IMR-90 (cell line): ENCODE measurements at regions not wholly inside any gene's neighbourhood (a gene's known extent, or its start where the extent isn't known, plus 50 kb on each side); places are given as distances from the start of the nearest gene placed in this dataset.

ENCODE experiments used
- BHLHE40 ChIP-seq: fragments of 150-350 bp; IDR thresholded peaks from 2 replicates; pipeline ENCODE4 v1.6.1; 2016; ENCODE audit warnings: mild to moderate bottlenecking, low read depth, low read length
- CEBPB ChIP-seq: IDR thresholded peaks from 2 replicates; pipeline ENCODE4 v1.6.1; 2012; ENCODE audit warnings: low read depth, low read length, improper control_type of control experiment
- CHD1 ChIP-seq: IDR thresholded peaks from 2 replicates; pipeline ENCODE4 v1.6.1; 2012; ENCODE audit warnings: low read depth, low read length, improper control_type of control experiment
- ELK1 ChIP-seq: fragments of 150-350 bp; IDR thresholded peaks from 2 replicates; pipeline ENCODE4 v1.6.1; 2016; ENCODE audit warnings: low read depth, mild to moderate bottlenecking, low read length, moderate library complexity, borderline replicate concordance
- MAFK ChIP-seq: IDR thresholded peaks from 2 replicates; pipeline ENCODE4 v1.6.1; 2012; ENCODE audit warnings: low read depth, low read length, improper control_type of control experiment
- MAZ ChIP-seq: IDR thresholded peaks from 2 replicates; pipeline ENCODE4 v1.6.1; 2012; ENCODE audit warnings: low read depth, mild to moderate bottlenecking, low read length, improper control_type of control experiment, moderate library complexity, borderline replicate concordance
- MXI1 ChIP-seq: IDR thresholded peaks from 2 replicates; pipeline ENCODE4 v1.6.1; 2012; ENCODE audit warnings: low read depth, mild to moderate bottlenecking, low read length, moderate library complexity, borderline replicate concordance
- NFE2L2 ChIP-seq: fragments of 150-350 bp; IDR thresholded peaks from 2 replicates; pipeline ENCODE4 v1.6.1; 2016; ENCODE audit warnings: low read depth, mild to moderate bottlenecking, low read length
- POLR2A ChIP-seq: IDR thresholded peaks from 2 replicates; pipeline ENCODE4 v1.6.1; 2012; ENCODE audit warnings: mild to moderate bottlenecking, low read depth, low read length
- RAD21 ChIP-seq: IDR thresholded peaks from 2 replicates; pipeline ENCODE4 v1.6.1; 2012; ENCODE audit warnings: low read length, improper control_type of control experiment
- RCOR1 ChIP-seq: IDR thresholded peaks from 2 replicates; pipeline ENCODE4 v1.6.1; 2012; ENCODE audit warnings: mild to moderate bottlenecking, low read length, improper control_type of control experiment; ENCODE audit not compliant: insufficient replicate concordance
- SMC3 ChIP-seq: fragments of 150-350 bp; IDR thresholded peaks from 2 replicates; pipeline ENCODE4 v1.6.1; 2016; ENCODE audit warnings: low read depth, mild to moderate bottlenecking, antibody characterized with exemption, low read length, moderate library complexity
- TF ChIP-seq, protein P1 (sequence below): conservative IDR thresholded peaks from 2 replicates; pipeline ENCODE4 v1.5.1; 2012; ENCODE audit warnings: mild to moderate bottlenecking, low read depth, low read length, improper control_type of control experiment
- TF ChIP-seq, protein P2 (sequence below): fragments of 150-350 bp; IDR thresholded peaks from 2 replicates; pipeline ENCODE4 v1.6.1; 2017; ENCODE audit warnings: mild to moderate bottlenecking, antibody characterized with exemption, low read length, low read depth

DNA sequence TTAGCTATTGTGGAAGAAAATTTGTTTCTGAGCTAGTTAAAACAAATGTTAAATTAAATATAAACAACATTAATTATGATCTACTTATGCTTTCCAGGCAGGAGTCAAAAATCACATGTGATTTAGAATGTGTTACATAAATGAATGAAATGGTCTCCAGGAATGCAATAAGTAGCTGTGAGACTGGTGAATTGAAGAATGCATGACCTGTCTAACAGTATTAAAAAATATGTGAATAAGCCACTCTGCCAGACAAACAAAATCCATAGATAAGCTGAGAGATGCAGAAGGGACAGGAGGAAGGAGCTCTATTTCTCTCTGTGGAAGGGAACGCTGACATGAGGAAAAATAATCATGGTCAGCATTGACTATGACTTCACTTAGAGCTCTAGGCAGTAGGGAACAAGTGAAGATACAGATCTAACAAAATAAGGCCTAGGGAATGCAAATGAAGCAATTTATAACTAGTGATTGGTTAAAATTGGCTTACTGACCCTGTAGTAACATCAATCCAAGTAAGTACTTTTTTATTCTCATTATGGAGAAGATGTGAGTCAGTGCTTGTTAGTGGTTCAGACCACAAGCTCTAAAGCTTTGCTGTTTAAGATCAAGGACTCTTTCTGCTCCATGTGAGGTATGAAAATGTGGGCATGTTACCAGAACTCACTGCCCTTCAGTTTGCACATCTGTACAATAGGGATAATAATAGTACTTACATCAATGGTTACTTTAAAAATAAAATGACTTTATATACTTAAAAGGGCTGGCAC, 432.6 kb downstream of the MMUT start:
- TF ChIP-seq, protein P1, sequence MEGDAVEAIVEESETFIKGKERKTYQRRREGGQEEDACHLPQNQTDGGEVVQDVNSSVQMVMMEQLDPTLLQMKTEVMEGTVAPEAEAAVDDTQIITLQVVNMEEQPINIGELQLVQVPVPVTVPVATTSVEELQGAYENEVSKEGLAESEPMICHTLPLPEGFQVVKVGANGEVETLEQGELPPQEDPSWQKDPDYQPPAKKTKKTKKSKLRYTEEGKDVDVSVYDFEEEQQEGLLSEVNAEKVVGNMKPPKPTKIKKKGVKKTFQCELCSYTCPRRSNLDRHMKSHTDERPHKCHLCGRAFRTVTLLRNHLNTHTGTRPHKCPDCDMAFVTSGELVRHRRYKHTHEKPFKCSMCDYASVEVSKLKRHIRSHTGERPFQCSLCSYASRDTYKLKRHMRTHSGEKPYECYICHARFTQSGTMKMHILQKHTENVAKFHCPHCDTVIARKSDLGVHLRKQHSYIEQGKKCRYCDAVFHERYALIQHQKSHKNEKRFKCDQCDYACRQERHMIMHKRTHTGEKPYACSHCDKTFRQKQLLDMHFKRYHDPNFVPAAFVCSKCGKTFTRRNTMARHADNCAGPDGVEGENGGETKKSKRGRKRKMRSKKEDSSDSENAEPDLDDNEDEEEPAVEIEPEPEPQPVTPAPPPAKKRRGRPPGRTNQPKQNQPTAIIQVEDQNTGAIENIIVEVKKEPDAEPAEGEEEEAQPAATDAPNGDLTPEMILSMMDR, result no peak
- no peak for TF ChIP-seq POLR2A
- TF ChIP-seq SMC3, result no peak
- TF ChIP-seq CEBPB, result no peak
- TF ChIP-seq MAFK, result no peak
- no peak for TF ChIP-seq MXI1
- no peak for TF ChIP-seq MAZ
- no peak for TF ChIP-seq RAD21
- TF ChIP-seq, protein P2, sequence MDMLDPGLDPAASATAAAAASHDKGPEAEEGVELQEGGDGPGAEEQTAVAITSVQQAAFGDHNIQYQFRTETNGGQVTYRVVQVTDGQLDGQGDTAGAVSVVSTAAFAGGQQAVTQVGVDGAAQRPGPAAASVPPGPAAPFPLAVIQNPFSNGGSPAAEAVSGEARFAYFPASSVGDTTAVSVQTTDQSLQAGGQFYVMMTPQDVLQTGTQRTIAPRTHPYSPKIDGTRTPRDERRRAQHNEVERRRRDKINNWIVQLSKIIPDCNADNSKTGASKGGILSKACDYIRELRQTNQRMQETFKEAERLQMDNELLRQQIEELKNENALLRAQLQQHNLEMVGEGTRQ, result no peak
- no peak for TF ChIP-seq CHD1
- no peak for TF ChIP-seq BHLHE40
- TF ChIP-seq ELK1, result no peak
- no peak for TF ChIP-seq RCOR1
- no peak for TF ChIP-seq NFE2L2
